PC-9 (cell line): ENCODE measurements at regions not wholly inside any gene's neighbourhood (a gene's known extent, or its start where the extent isn't known, plus 50 kb on each side); places are given as distances from the start of the nearest gene placed in this dataset.
"Not testable (repeated sequence)": the region's sequence is repeated elsewhere in the genome, so short reads cannot be mapped to it uniquely, and the experiment has no call there.

Source experiments
- EZH2 ChIP-seq: fragments of 200-600 bp; sonication (generic); IDR thresholded peaks from 2 replicates; pipeline ENCODE4 v1.8.0; 2017; ENCODE audit warnings: antibody characterized with exemption, low read depth
- TF ChIP-seq, protein P1 (sequence below): fragments of 200-600 bp; sonication (generic); conservative IDR thresholded peaks from 2 replicates; pipeline ENCODE4 v1.6.1; 2017; ENCODE audit warnings: mixed run types, antibody characterized with exemption, mild to moderate bottlenecking, moderate library complexity

DNA sequence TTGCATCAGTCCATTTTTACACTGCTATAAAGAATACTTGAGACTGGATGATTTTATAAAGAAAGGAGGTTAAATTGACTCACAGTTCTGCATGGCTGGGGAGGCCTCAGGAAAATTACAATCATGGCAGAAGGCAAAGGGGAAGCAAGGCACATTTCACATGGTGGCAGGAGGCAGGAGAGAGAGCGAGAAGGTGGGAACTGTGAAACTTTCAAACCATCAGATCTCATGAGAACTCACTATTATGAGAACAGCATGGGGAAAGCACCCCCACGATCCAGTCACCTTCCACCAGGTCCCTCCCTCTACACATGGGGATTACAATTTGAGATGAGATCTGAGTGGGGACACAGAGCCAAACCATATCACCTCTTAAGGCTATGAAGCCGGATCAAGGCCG, 441.0 kb upstream of the CBLB start:
- TF ChIP-seq, protein P1, sequence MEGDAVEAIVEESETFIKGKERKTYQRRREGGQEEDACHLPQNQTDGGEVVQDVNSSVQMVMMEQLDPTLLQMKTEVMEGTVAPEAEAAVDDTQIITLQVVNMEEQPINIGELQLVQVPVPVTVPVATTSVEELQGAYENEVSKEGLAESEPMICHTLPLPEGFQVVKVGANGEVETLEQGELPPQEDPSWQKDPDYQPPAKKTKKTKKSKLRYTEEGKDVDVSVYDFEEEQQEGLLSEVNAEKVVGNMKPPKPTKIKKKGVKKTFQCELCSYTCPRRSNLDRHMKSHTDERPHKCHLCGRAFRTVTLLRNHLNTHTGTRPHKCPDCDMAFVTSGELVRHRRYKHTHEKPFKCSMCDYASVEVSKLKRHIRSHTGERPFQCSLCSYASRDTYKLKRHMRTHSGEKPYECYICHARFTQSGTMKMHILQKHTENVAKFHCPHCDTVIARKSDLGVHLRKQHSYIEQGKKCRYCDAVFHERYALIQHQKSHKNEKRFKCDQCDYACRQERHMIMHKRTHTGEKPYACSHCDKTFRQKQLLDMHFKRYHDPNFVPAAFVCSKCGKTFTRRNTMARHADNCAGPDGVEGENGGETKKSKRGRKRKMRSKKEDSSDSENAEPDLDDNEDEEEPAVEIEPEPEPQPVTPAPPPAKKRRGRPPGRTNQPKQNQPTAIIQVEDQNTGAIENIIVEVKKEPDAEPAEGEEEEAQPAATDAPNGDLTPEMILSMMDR = not testable (repeated sequence)
- not testable (repeated sequence) for TF ChIP-seq EZH2
